ENCODE measurements at regions not wholly inside any gene's neighbourhood (a gene's known extent, or its start where the extent isn't known, plus 50 kb on each side); places are given as distances from the start of the nearest gene placed in this dataset.
"Not testable (repeated sequence)": the region's sequence is repeated elsewhere in the genome, so short reads cannot be mapped to it uniquely, and the experiment has no call there.

DNA sequence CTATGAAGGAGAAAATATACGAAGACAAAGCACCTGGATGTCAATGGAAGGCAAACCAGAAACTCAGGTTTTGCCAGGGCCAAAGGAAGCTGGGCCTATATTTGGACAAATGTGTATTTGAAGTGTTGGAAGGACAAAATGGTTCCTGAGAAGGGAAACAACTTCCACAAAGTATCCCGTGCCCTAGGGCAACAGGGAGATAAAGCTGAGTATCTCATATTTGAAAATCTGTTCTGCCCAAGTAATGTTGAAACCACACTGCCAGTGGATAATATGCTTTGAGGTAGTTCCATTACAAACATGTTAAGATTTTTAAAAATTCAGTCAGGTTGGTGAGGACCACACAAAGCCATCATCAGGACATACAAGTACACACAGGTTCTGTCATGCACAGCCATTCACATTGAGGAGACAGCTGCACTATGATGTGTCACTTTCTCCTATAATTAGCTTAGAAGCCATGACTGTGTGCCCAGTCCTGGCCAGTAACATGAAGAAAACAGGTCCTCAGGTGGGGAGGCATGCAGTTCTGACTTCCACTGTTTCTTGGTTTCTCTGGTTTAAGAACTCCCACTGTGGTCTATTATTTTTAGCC is 116.4 kb downstream of the PWWP3B start:
- Histone ChIP-seq H2AFZ (ENCODE audit: low read length, unreplicated experiment) (no peak overlapping the region), H3K27me3 (ENCODE audit: insufficient read depth, low read length) (no peaks in the 10 kb centered on the region), H3K79me2 (ENCODE audit: control insufficient read depth, insufficient read depth, low read length, unreplicated experiment) (no peaks in the 10 kb centered on the region), H3K27ac (ENCODE audit: low read depth, low read length) (no peak overlapping the region), H3K4me3 (ENCODE audit: low read depth, low read length) (no peak overlapping the region), H3K4me1 (ENCODE audit: control insufficient read depth, insufficient read depth, low read length, unreplicated experiment) (no peaks in the 10 kb centered on the region), H3K36me3 (ENCODE audit: insufficient read depth, low read length) (no peaks in the 10 kb centered on the region)

- H3K27me3 ChIP-seq (ENCODE audit: insufficient read depth, low read length), result no peaks in the 10 kb centered on the region
- no peak overlapping the region for H3K27ac ChIP-seq (ENCODE audit: low read depth, low read length)
- no peak overlapping the region for H2AFZ ChIP-seq (ENCODE audit: low read length, unreplicated experiment)
- H3K36me3 ChIP-seq (ENCODE audit: insufficient read depth, low read length), result no peaks in the 10 kb centered on the region
- H3K79me2 ChIP-seq (ENCODE audit: control insufficient read depth, insufficient read depth, low read length, unreplicated experiment), result no peaks in the 10 kb centered on the region
- no peak overlapping the region for H3K4me3 ChIP-seq (ENCODE audit: low read depth, low read length)
- H3K4me1 ChIP-seq (ENCODE audit: control insufficient read depth, insufficient read depth, low read length, unreplicated experiment), result no peaks in the 10 kb centered on the region
These were observed 118.0 kb downstream of the PWWP3B start for GRCh38 chrX:106286053-106286650.

GRCh38 chrX:106290778-106291177 is 122.7 kb downstream of the PWWP3B start:
- H3K27me3 ChIP-seq (ENCODE audit: insufficient read depth, low read length); H3K79me2 ChIP-seq (ENCODE audit: control insufficient read depth, insufficient read depth, low read length, unreplicated experiment); H3K4me1 ChIP-seq (ENCODE audit: control insufficient read depth, insufficient read depth, low read length, unreplicated experiment); H3K4me3 ChIP-seq (ENCODE audit: low read depth, low read length); H3K36me3 ChIP-seq (ENCODE audit: insufficient read depth, low read length); H2AFZ ChIP-seq (ENCODE audit: low read length, unreplicated experiment); H3K27ac ChIP-seq (ENCODE audit: low read depth, low read length): not testable (repeated sequence)

- not testable (repeated sequence) for H3K4me1 ChIP-seq (ENCODE audit: control insufficient read depth, insufficient read depth, low read length, unreplicated experiment); H3K27ac ChIP-seq (ENCODE audit: low read depth, low read length); H2AFZ ChIP-seq (ENCODE audit: low read length, unreplicated experiment); H3K27me3 ChIP-seq (ENCODE audit: insufficient read depth, low read length); H3K79me2 ChIP-seq (ENCODE audit: control insufficient read depth, insufficient read depth, low read length, unreplicated experiment); H3K4me3 ChIP-seq (ENCODE audit: low read depth, low read length); H3K36me3 ChIP-seq (ENCODE audit: insufficient read depth, low read length)
These were observed 123.8 kb downstream of the PWWP3B start for GRCh38 chrX:106291779-106292390.

- Histone ChIP-seq H3K4me3 (ENCODE audit: low read depth, low read length) (no peak overlapping the region), H3K27ac (ENCODE audit: low read depth, low read length) (no peak overlapping the region), H3K4me1 (ENCODE audit: control insufficient read depth, insufficient read depth, low read length, unreplicated experiment) (no peaks in the 10 kb centered on the region), H3K36me3 (ENCODE audit: insufficient read depth, low read length) (no peaks in the 10 kb centered on the region), H3K27me3 (ENCODE audit: insufficient read depth, low read length) (no peaks in the 10 kb centered on the region), H2AFZ (ENCODE audit: low read length, unreplicated experiment) (no peak overlapping the region), H3K79me2 (ENCODE audit: control insufficient read depth, insufficient read depth, low read length, unreplicated experiment) (no peaks in the 10 kb centered on the region)
These were observed 132.1 kb downstream of the PWWP3B start for GRCh38 chrX:106300239-106300638.

DNA sequence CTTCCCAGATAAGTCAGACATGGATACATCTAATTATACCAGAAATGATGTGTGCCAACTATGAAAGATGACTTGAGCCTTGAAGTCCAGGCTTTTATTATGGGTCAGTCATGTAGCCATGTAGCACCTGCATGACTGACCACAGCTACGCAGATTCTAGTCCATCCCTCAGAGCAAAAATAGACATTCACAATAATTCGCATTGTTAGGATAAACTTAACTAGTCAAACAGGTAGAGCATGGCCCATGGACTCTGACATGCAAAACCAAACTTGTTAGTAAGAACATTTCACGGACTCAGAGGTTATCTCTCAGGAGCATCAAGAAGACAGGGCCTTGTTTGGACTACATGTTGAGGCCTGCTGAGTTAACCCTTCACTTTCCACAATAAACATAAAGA is 132.6 kb downstream of the PWWP3B start:
- H3K27ac ChIP-seq (ENCODE audit: low read depth, low read length), result no peak overlapping the region
- H3K4me1 ChIP-seq (ENCODE audit: control insufficient read depth, insufficient read depth, low read length, unreplicated experiment), result no peaks in the 10 kb centered on the region
- no peaks in the 10 kb centered on the region for H3K36me3 ChIP-seq (ENCODE audit: insufficient read depth, low read length)
- H3K4me3 ChIP-seq (ENCODE audit: low read depth, low read length), result no peak overlapping the region
- H2AFZ ChIP-seq (ENCODE audit: low read length, unreplicated experiment), result no peak overlapping the region
- no peaks in the 10 kb centered on the region for H3K27me3 ChIP-seq (ENCODE audit: insufficient read depth, low read length)
- no peaks in the 10 kb centered on the region for H3K79me2 ChIP-seq (ENCODE audit: control insufficient read depth, insufficient read depth, low read length, unreplicated experiment)

DNA sequence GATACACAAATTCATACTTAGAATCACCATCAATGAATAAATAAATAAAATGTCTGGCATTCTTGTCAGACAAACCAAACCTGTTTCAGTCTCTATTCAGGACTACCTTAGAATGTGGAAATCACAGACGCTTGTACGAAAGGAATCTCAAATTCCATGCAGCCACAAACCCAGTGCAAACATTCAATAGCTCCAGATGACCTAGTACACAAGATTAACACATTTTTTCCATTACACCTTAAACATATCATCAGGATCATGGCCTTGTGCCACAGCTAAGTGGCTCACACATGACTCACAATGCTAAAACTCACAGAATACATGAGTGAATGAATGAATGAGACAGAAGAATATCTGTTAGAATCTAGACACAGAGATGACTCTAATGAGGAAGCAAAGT is 134.2 kb downstream of the PWWP3B start:
- no peaks in the 10 kb centered on the region for H3K79me2 ChIP-seq (ENCODE audit: control insufficient read depth, insufficient read depth, low read length, unreplicated experiment)
- H3K27ac ChIP-seq (ENCODE audit: low read depth, low read length), result no peak overlapping the region
- H3K27me3 ChIP-seq (ENCODE audit: insufficient read depth, low read length), result no peaks in the 10 kb centered on the region
- no peaks in the 10 kb centered on the region for H3K4me1 ChIP-seq (ENCODE audit: control insufficient read depth, insufficient read depth, low read length, unreplicated experiment)
- H2AFZ ChIP-seq (ENCODE audit: low read length, unreplicated experiment), result no peak overlapping the region
- H3K36me3 ChIP-seq (ENCODE audit: insufficient read depth, low read length), result no peaks in the 10 kb centered on the region
- no peak overlapping the region for H3K4me3 ChIP-seq (ENCODE audit: low read depth, low read length)

DNA sequence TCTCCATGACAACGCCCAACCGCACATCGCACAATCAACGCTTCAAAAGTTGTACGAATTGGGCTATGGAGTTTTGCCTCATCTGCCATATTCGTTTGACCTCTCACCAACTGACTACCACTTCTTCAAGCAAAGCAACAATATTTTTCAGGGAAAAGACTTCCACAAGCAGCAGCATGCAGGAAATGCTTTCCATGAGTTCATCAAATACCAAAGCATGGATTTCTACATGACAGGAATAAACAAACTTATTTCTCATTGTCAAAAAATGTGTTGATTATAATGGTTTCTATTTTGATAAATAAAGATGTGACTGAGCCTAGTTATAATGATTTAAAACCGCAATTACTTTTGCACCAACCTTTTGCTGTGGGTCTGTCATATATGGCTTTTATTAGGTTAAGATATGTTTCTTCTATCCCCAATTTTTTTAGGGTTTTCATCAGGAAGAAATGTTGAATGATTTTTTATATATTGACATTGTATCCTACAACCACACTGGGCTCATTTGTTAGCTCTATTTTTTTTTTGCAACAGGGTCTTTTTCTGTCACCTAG is 138.4 kb downstream of the PWWP3B start:
- H3K4me3 ChIP-seq (ENCODE audit: low read depth, low read length), result no peak overlapping the region
- H3K36me3 ChIP-seq (ENCODE audit: insufficient read depth, low read length), result no peaks in the 10 kb centered on the region
- H3K4me1 ChIP-seq (ENCODE audit: control insufficient read depth, insufficient read depth, low read length, unreplicated experiment), result no peaks in the 10 kb centered on the region
- no peak overlapping the region for H2AFZ ChIP-seq (ENCODE audit: low read length, unreplicated experiment)
- no peak overlapping the region for H3K27ac ChIP-seq (ENCODE audit: low read depth, low read length)
- H3K27me3 ChIP-seq (ENCODE audit: insufficient read depth, low read length), result no peaks in the 10 kb centered on the region
- H3K79me2 ChIP-seq (ENCODE audit: control insufficient read depth, insufficient read depth, low read length, unreplicated experiment), result no peaks in the 10 kb centered on the region

DNA sequence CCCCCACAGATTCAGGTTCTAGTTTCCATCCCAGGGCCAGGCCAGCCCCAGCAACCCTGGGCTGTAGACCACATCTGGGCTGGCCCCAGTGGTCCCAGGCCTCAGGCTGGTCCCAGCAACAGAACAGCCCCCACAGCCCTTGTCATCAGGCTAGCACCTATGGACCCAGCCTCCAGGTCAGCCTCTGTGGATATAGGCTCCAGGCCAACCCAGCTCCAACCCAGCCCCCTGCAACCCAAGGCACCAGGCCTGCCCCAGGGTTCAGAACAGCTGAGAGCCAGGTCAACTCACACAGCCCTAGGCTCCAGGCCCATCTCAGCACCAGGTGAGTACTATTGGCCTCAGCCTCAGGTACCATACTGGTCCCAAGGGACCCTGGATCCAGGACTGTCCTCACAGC is 155.3 kb downstream of the PWWP3B start:
- Histone ChIP-seq H3K79me2 (ENCODE audit: control insufficient read depth, insufficient read depth, low read length, unreplicated experiment) (no peaks in the 10 kb centered on the region), H3K36me3 (ENCODE audit: insufficient read depth, low read length) (no peaks in the 10 kb centered on the region), H3K27ac (ENCODE audit: low read depth, low read length) (no peak overlapping the region), H3K4me1 (ENCODE audit: control insufficient read depth, insufficient read depth, low read length, unreplicated experiment) (no peaks in the 10 kb centered on the region), H3K4me3 (ENCODE audit: low read depth, low read length) (no peak overlapping the region), H3K27me3 (ENCODE audit: insufficient read depth, low read length) (no peaks in the 10 kb centered on the region), H2AFZ (ENCODE audit: low read length, unreplicated experiment) (no peak overlapping the region)

DNA sequence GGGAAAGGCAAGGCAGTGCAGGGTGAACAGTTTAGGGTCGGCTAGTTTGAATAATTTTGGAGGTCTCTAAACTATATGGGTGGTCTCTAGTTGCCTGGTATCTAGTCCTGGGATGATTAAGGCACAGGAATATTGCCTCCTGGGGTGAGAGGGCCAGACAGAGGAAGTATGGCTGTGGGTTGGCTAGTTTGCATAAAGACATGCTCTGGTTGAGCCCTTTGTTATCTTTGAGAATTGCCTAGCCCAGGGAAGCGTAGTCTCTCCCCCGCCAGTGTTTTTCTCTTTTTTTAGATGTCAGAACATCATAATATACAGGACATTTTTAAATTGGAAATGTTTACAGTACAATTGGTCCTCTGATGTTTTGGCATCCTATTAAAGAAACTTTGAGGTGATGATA is 163.5 kb downstream of the PWWP3B start:
- Histone ChIP-seq H3K27me3 (ENCODE audit: insufficient read depth, low read length) (no peaks in the 10 kb centered on the region), H3K4me1 (ENCODE audit: control insufficient read depth, insufficient read depth, low read length, unreplicated experiment) (no peaks in the 10 kb centered on the region), H3K79me2 (ENCODE audit: control insufficient read depth, insufficient read depth, low read length, unreplicated experiment) (no peaks in the 10 kb centered on the region), H3K4me3 (ENCODE audit: low read depth, low read length) (no peak overlapping the region), H3K27ac (ENCODE audit: low read depth, low read length) (no peak overlapping the region), H3K36me3 (ENCODE audit: insufficient read depth, low read length) (no peaks in the 10 kb centered on the region), H2AFZ (ENCODE audit: low read length, unreplicated experiment) (no peak overlapping the region)

- H3K27ac ChIP-seq (ENCODE audit: low read depth, low read length), result no peak overlapping the region
- H3K4me1 ChIP-seq (ENCODE audit: control insufficient read depth, insufficient read depth, low read length, unreplicated experiment), result no peaks in the 10 kb centered on the region
- no peaks in the 10 kb centered on the region for H3K27me3 ChIP-seq (ENCODE audit: insufficient read depth, low read length)
- no peaks in the 10 kb centered on the region for H3K79me2 ChIP-seq (ENCODE audit: control insufficient read depth, insufficient read depth, low read length, unreplicated experiment)
- H3K36me3 ChIP-seq (ENCODE audit: insufficient read depth, low read length), result no peaks in the 10 kb centered on the region
- no peak overlapping the region for H2AFZ ChIP-seq (ENCODE audit: low read length, unreplicated experiment)
- no peak overlapping the region for H3K4me3 ChIP-seq (ENCODE audit: low read depth, low read length)
These were observed 173.7 kb downstream of the PWWP3B start for GRCh38 chrX:106341823-106342222.

Measured in ACC112 (cell line).